Stimulated activated naive CD8-positive, alpha-beta T cell treated with anti-CD3 and anti-CD28 coated beads, Interleukin-15, amount 100 ng/mL, for 72 hours (primary cell): ENCODE measurements at regions not wholly inside any gene's neighbourhood (a gene's known extent, or its start where the extent isn't known, plus 50 kb on each side); places are given as distances from the start of the nearest gene placed in this dataset.
"Not testable (repeated sequence)": the region's sequence is repeated elsewhere in the genome, so short reads cannot be mapped to it uniquely, and the experiment has no call there.

ENCODE experiments used
- ATAC-seq: fragments of 150-1000 bp; cut with Tn5 transposase; 2 replicates; pipeline ENCODE4 v1.10.0; 2021; ENCODE audit warnings: mild to moderate bottlenecking, moderate library complexity
- DNase-seq, 2 donors: peaks; one replicate each; pipeline ENCODE4 v3.0.0; 2021 to 2022
- H3K27ac Mint-ChIP-seq, 2 donors: one replicate each; pipeline ENCODE4 v1.8.0; 2022; ENCODE audit warnings: mild to moderate bottlenecking in 2 of 2, mixed read lengths in 2 of 2, moderate library complexity in 2 of 2
- H3K27me3 Mint-ChIP-seq: one replicate; pipeline ENCODE4 v1.8.0; 2022; ENCODE audit warnings: mixed read lengths
- H3K4me1 Mint-ChIP-seq: one replicate; pipeline ENCODE4 v1.8.0; 2022; ENCODE audit warnings: mild to moderate bottlenecking, mixed read lengths
- H3K4me3 Mint-ChIP-seq, 2 donors: one replicate each; pipeline ENCODE4 v1.8.0; 2022; ENCODE audit warnings: mild to moderate bottlenecking in 2 of 2, mixed read lengths in 2 of 2, moderate library complexity in 1 of 2
- H3K9me3 Mint-ChIP-seq, 2 donors: one replicate each; pipeline ENCODE4 v1.8.0; 2022; ENCODE audit warnings: mixed read lengths in 2 of 2

GRCh38 chr2:183798535-183798934 is 674.3 kb downstream of the NUP35 start:
- peaks cover 16 to 37% of the 10 kb centered on the region in 2 donors for H3K9me3 Mint-ChIP-seq
- H3K27me3 Mint-ChIP-seq, result no peaks in the 10 kb centered on the region
- no peak overlapping the region for H3K27ac Mint-ChIP-seq
- H3K4me3 Mint-ChIP-seq, result no peak overlapping the region
- DNase-seq (no peak), ATAC-seq (no peak)
- no peaks in the 10 kb centered on the region for H3K4me1 Mint-ChIP-seq

GRCh38 chr2:183799761-183800160 is 675.5 kb downstream of the NUP35 start:
- Mint-ChIP-seq H3K9me3 (peaks cover 12 to 32% of the 10 kb centered on the region in 2 donors), H3K27ac (no peak overlapping the region), H3K4me1 (no peaks in the 10 kb centered on the region), H3K4me3 (no peak overlapping the region), H3K27me3 (no peaks in the 10 kb centered on the region)
- ATAC-seq, result no peak
- DNase-seq, result no peak

GRCh38 chr2:183803596-183803995 is 679.4 kb downstream of the NUP35 start:
- no peak overlapping the region for H3K27ac Mint-ChIP-seq
- no peaks in the 10 kb centered on the region for H3K4me1 Mint-ChIP-seq
- no peak for DNase-seq
- H3K9me3 Mint-ChIP-seq, result peaks cover 10 to 18% of the 10 kb centered on the region in 2 donors
- no peak for ATAC-seq
- no peaks in the 10 kb centered on the region for H3K27me3 Mint-ChIP-seq
- H3K4me3 Mint-ChIP-seq, result no peak overlapping the region

- no peak for ATAC-seq
Observed at GRCh38 chr2:183807870-183808269, 683.6 kb downstream of the NUP35 start.

GRCh38 chr2:183809404-183809803 is 685.2 kb downstream of the NUP35 start:
- Mint-ChIP-seq H3K9me3 (no peaks in the 10 kb centered on the region), H3K4me1 (no peaks in the 10 kb centered on the region), H3K4me3 (no peak overlapping the region), H3K27ac (no peak overlapping the region), H3K27me3 (no peaks in the 10 kb centered on the region)
- no peak for DNase-seq
- ATAC-seq, result no peak

More at GRCh38 chr2:183807870-183808269, 683.6 kb downstream of the NUP35 start:
- Mint-ChIP-seq H3K27ac (no peak overlapping the region), H3K4me3 (no peak overlapping the region), H3K9me3 (peaks cover 4% of the 10 kb centered on the region in 2 donors), H3K27me3 (no peaks in the 10 kb centered on the region), H3K4me1 (no peaks in the 10 kb centered on the region)
- DNase-seq, result no peak

- no peak overlapping the region for H3K4me3 Mint-ChIP-seq
- no peak overlapping the region for H3K27ac Mint-ChIP-seq
- ATAC-seq, result no peak
- no peaks in the 10 kb centered on the region for H3K4me1 Mint-ChIP-seq
- no peaks in the 10 kb centered on the region for H3K27me3 Mint-ChIP-seq
- peaks cover 0 to 5% of the 10 kb centered on the region in 2 donors for H3K9me3 Mint-ChIP-seq
- DNase-seq, result no peak
Observed at GRCh38 chr2:183811281-183811680, 687.0 kb downstream of the NUP35 start.

- no peaks in the 10 kb centered on the region for H3K27me3 Mint-ChIP-seq
Observed at GRCh38 chr2:183812091-183812490, 687.8 kb downstream of the NUP35 start.

GRCh38 chr2:183825710-183826109 is 701.5 kb downstream of the NUP35 start:
- no peak for ATAC-seq
- Mint-ChIP-seq H3K9me3 (peaks cover 15 to 29% of the 10 kb centered on the region in 2 donors), H3K27ac (no peak overlapping the region), H3K4me3 (no peak overlapping the region), H3K4me1 (no peaks in the 10 kb centered on the region), H3K27me3 (no peaks in the 10 kb centered on the region)
- DNase-seq, result no peak

More at GRCh38 chr2:183812091-183812490, 687.8 kb downstream of the NUP35 start:
- no peak for ATAC-seq
- Mint-ChIP-seq H3K27ac (no peak overlapping the region), H3K9me3 (peaks cover 0 to 7% of the 10 kb centered on the region in 2 donors), H3K4me3 (no peak overlapping the region), H3K4me1 (no peaks in the 10 kb centered on the region)
- no peak for DNase-seq

GRCh38 chr2:183829931-183830330 is 705.7 kb downstream of the NUP35 start:
- Mint-ChIP-seq H3K9me3 (peaks cover 15 to 18% of the 10 kb centered on the region in 2 donors), H3K4me3 (no peak overlapping the region), H3K27ac (peak overlapping the region in 1 of 2 donors; percentile 71), H3K27me3 (no peaks in the 10 kb centered on the region), H3K4me1 (no peaks in the 10 kb centered on the region)
- DNase-seq (no peak), ATAC-seq (no peak)

GRCh38 chr2:183837157-183837556 is 712.9 kb downstream of the NUP35 start:
- no peaks in the 10 kb centered on the region for H3K4me1 Mint-ChIP-seq
- no peak for DNase-seq
- no peak for ATAC-seq
- no peak overlapping the region for H3K4me3 Mint-ChIP-seq
- no peaks in the 10 kb centered on the region for H3K27me3 Mint-ChIP-seq
- H3K9me3 Mint-ChIP-seq, result peaks cover 0 to 13% of the 10 kb centered on the region in 2 donors
- H3K27ac Mint-ChIP-seq, result no peak overlapping the region

GRCh38 chr2:183838295-183838694 is 714.1 kb downstream of the NUP35 start:
- Mint-ChIP-seq H3K27ac (no peak overlapping the region), H3K9me3 (peaks cover 0 to 23% of the 10 kb centered on the region in 2 donors)

GRCh38 chr2:183840061-183840584 is 715.9 kb downstream of the NUP35 start:
- Mint-ChIP-seq H3K4me3 (no peak overlapping the region), H3K27ac (no peak overlapping the region), H3K4me1 (no peaks in the 10 kb centered on the region), H3K9me3 (peaks cover 0 to 24% of the 10 kb centered on the region in 2 donors), H3K27me3 (no peaks in the 10 kb centered on the region)
- no peak for ATAC-seq
- no peak for DNase-seq

More at GRCh38 chr2:183838295-183838694, 714.1 kb downstream of the NUP35 start:
- DNase-seq, result no peak
- no peak for ATAC-seq
- H3K4me3 Mint-ChIP-seq, result no peak overlapping the region
- no peaks in the 10 kb centered on the region for H3K27me3 Mint-ChIP-seq
- H3K4me1 Mint-ChIP-seq, result no peaks in the 10 kb centered on the region

GRCh38 chr2:183849826-183850225 is 725.6 kb downstream of the NUP35 start:
- H3K27ac Mint-ChIP-seq, ATAC-seq, H3K4me3 Mint-ChIP-seq, H3K27me3 Mint-ChIP-seq, H3K4me1 Mint-ChIP-seq, DNase-seq: not testable (repeated sequence)
- peaks cover 8 to 11% of the 10 kb centered on the region in 2 donors for H3K9me3 Mint-ChIP-seq

- no peaks in the 10 kb centered on the region for H3K4me1 Mint-ChIP-seq
- no peak overlapping the region for H3K27ac Mint-ChIP-seq
- no peak for ATAC-seq
- DNase-seq, result no peak
- no peaks in the 10 kb centered on the region for H3K27me3 Mint-ChIP-seq
- H3K4me3 Mint-ChIP-seq, result no peak overlapping the region
- peaks cover 15 to 19% of the 10 kb centered on the region in 2 donors for H3K9me3 Mint-ChIP-seq
Observed at GRCh38 chr2:183859129-183859528, 734.9 kb downstream of the NUP35 start.

GRCh38 chr2:183866666-183867065 is 731.7 kb upstream of the ZNF804A start:
- ATAC-seq (no peak), DNase-seq (no peak)
- Mint-ChIP-seq H3K9me3 (peaks cover 0 to 7% of the 10 kb centered on the region in 2 donors), H3K27me3 (no peaks in the 10 kb centered on the region), H3K4me1 (no peaks in the 10 kb centered on the region), H3K4me3 (no peak overlapping the region), H3K27ac (no peak overlapping the region)

GRCh38 chr2:183867206-183867605 is 731.1 kb upstream of the ZNF804A start:
- no peak overlapping the region for H3K27ac Mint-ChIP-seq
- no peaks in the 10 kb centered on the region for H3K27me3 Mint-ChIP-seq
- peaks cover 0 to 7% of the 10 kb centered on the region in 2 donors for H3K9me3 Mint-ChIP-seq
- ATAC-seq (no peak), DNase-seq (no peak)
- H3K4me1 Mint-ChIP-seq, result no peaks in the 10 kb centered on the region
- H3K4me3 Mint-ChIP-seq, result no peak overlapping the region

GRCh38 chr2:183868153-183868552 is 730.2 kb upstream of the ZNF804A start:
- H3K27me3 Mint-ChIP-seq, result no peaks in the 10 kb centered on the region

More at GRCh38 chr2:183868153-183868552, 730.2 kb upstream of the ZNF804A start:
- Mint-ChIP-seq H3K4me3 (no peak overlapping the region), H3K27ac (no peak overlapping the region), H3K4me1 (no peaks in the 10 kb centered on the region), H3K9me3 (peaks cover 0 to 7% of the 10 kb centered on the region in 2 donors)
- no peak for DNase-seq
- no peak for ATAC-seq
